HL-60 (cell line): ENCODE measurements at regions not wholly inside any gene's neighbourhood (a gene's known extent, or its start where the extent isn't known, plus 50 kb on each side); places are given as distances from the start of the nearest gene placed in this dataset.

ENCODE experiments used
- DNase-seq, 2 experiments: peaks; one replicate each; pipeline ENCODE4 v3.0.0-alpha.2; 2010 to 2020; ENCODE audit warnings: low read depth in 1 of 2, low spot score in 1 of 2
- H3K27ac ChIP-seq: fragments of 250-450 bp; sonication (Bioruptor Pico); replicated peaks from 2 replicates; pipeline ENCODE4 v1.5.1; 2020; ENCODE audit warnings: mild to moderate bottlenecking, moderate library complexity
- H3K27me3 ChIP-seq: fragments of 250-450 bp; sonication (Bioruptor Pico); 2 replicates; pipeline ENCODE4 v1.5.1; 2021; ENCODE audit warnings: mild to moderate bottlenecking, moderate library complexity; ENCODE audit not compliant: insufficient read depth, poor library complexity, severe bottlenecking
- H3K4me3 ChIP-seq: replicated peaks from 2 replicates; pipeline ENCODE4 v1.5.1; 2011; ENCODE audit warnings: mild to moderate bottlenecking, control low read depth, low read length; ENCODE audit not compliant: insufficient read depth
- CTCF ChIP-seq: IDR thresholded peaks from one replicate; pipeline ENCODE4 v1.5.1; 2011; ENCODE audit warnings: low read length, control low read depth, inconsistent platforms; ENCODE audit not compliant: insufficient read depth
- GABPA ChIP-seq: IDR thresholded peaks from 2 replicates; pipeline ENCODE4 v1.6.1; 2012; ENCODE audit warnings: low read depth
- POLR2AphosphoS5 ChIP-seq: IDR thresholded peaks from 2 replicates; pipeline ENCODE4 v1.6.1; 2012; ENCODE audit warnings: low read depth
- REST ChIP-seq: IDR thresholded peaks from 2 replicates; pipeline ENCODE4 v1.6.1; 2012; ENCODE audit warnings: low read depth; ENCODE audit not compliant: insufficient replicate concordance
- SPI1 ChIP-seq: IDR thresholded peaks from 2 replicates; pipeline ENCODE4 v1.6.1; 2012; ENCODE audit warnings: low read depth, mild to moderate bottlenecking, borderline replicate concordance

GRCh38 chr5:53160895-53161294 is 51.3 kb upstream of the MOCS2 start:
- no peak for DNase-seq
- TF ChIP-seq SPI1 (no peak), REST (no peak), GABPA (no peak), CTCF (no peak), POLR2AphosphoS5 (no peak)
- no peaks in the 10 kb centered on the region for H3K27me3 ChIP-seq
- no peak overlapping the region for H3K4me3 ChIP-seq
- H3K27ac ChIP-seq: no peak overlapping the region

- Histone ChIP-seq H3K27me3 (no peaks in the 10 kb centered on the region), H3K27ac (no peak overlapping the region), H3K4me3 (no peak overlapping the region)
- TF ChIP-seq POLR2AphosphoS5: no peak
- TF ChIP-seq REST: no peak
- TF ChIP-seq SPI1: no peak
- TF ChIP-seq CTCF: no peak
- no peak for TF ChIP-seq GABPA
- DNase-seq: no peak
These were observed 52.3 kb upstream of the MOCS2 start for GRCh38 chr5:53161876-53162275.

- H3K27me3 ChIP-seq: no peaks in the 10 kb centered on the region
- DNase-seq: no peak
- no peak overlapping the region for H3K4me3 ChIP-seq
- no peak for TF ChIP-seq REST
- no peak for TF ChIP-seq CTCF
- no peak for TF ChIP-seq GABPA
- no peak for TF ChIP-seq SPI1
- TF ChIP-seq POLR2AphosphoS5: no peak
- no peak overlapping the region for H3K27ac ChIP-seq
These were observed 55.1 kb upstream of the MOCS2 start for GRCh38 chr5:53164478-53165165.
